Small intestine (tissue), 7 donors: ENCODE measurements at regions not wholly inside any gene's neighbourhood (a gene's known extent, or its start where the extent isn't known, plus 50 kb on each side); places are given as distances from the start of the nearest gene placed in this dataset.

Experiments
- DNase-seq, 2 donors: peaks; one replicate each; pipeline versions ENCODE4 v3.0.0 to v3.0.0-alpha.2; 2013
- FAIRE-seq: peaks from 2 replicates; lab custom pipeline; 2012; peaks lifted over from hg19 to GRCh38; lab: Jason Lieb, UNC
- H3K27ac ChIP-seq, 3 donors: one replicate each; pipeline ENCODE4 v1.5.1; 2013; ENCODE audit warnings: low read length in 2 of 3, mild to moderate bottlenecking in 2 of 3, control low read depth in 1 of 3, inconsistent platforms in 1 of 3, low read depth in 1 of 3, moderate library complexity in 1 of 3
- H3K27me3 ChIP-seq, 3 donors: one replicate each; pipeline ENCODE4 v1.6.1; 2013; ENCODE audit warnings: low read length in 3 of 3, inconsistent platforms in 1 of 3; ENCODE audit not compliant: control insufficient read depth in 3 of 3, insufficient read depth in 3 of 3
- H3K36me3 ChIP-seq, 3 donors: one replicate each; pipeline ENCODE4 v1.6.1; 2013; ENCODE audit warnings: low read length in 3 of 3, inconsistent platforms in 1 of 3, low read depth in 1 of 3, mild to moderate bottlenecking in 1 of 3, moderate library complexity in 1 of 3; ENCODE audit not compliant: control insufficient read depth in 3 of 3, insufficient read depth in 2 of 3
- H3K4me1 ChIP-seq, 3 donors: one replicate each; pipeline ENCODE4 v1.6.1; 2013; ENCODE audit warnings: low read length in 2 of 3, inconsistent platforms in 1 of 3, low read depth in 1 of 3, mild to moderate bottlenecking in 1 of 3, moderate library complexity in 1 of 3; ENCODE audit not compliant: control insufficient read depth in 3 of 3, insufficient read depth in 2 of 3
- H3K4me3 ChIP-seq, 3 donors: one replicate each; pipeline ENCODE4 v1.5.1; 2013; ENCODE audit warnings: low read length in 3 of 3, control low read depth in 1 of 3, inconsistent platforms in 1 of 3, low read depth in 1 of 3, mild to moderate bottlenecking in 1 of 3, moderate library complexity in 1 of 3
- H3K9me3 ChIP-seq, 2 donors: one replicate each; pipeline ENCODE4 v1.6.1; 2013; ENCODE audit warnings: low read depth in 1 of 2, low read length in 1 of 2; ENCODE audit not compliant: control insufficient read depth in 2 of 2, insufficient read depth in 1 of 2
- WGBS, 3 donors: extraction: QIAGEN DNeasy Blood & Tissue Kit; methylation state at CpG; one replicate each; pipeline ENCODE4 v1.1.7; 2013; 5-methylcytosine and 5-hydroxymethylcytosine counted together
- donor health status: healthy with polysubstance abuse.
- donor health status: control.
- donor health status: control.
- donor health status: Bipolar disorder and iron deficiency.
- donor health status: healthy.

- no peaks in the 10 kb centered on the region for H3K9me3 ChIP-seq
- H3K4me1 ChIP-seq: no peaks in the 10 kb centered on the region
- no peaks in the 10 kb centered on the region for H3K36me3 ChIP-seq
- H3K27me3 ChIP-seq: no peaks in the 10 kb centered on the region
- WGBS, 3 donors: 52 to 68% (median 57%) methylated on average over 4 of the region's 4 CpGs
- DNase-seq (no peak), FAIRE-seq (no peak)
- H3K4me3 ChIP-seq: no peak overlapping the region
- no peak overlapping the region for H3K27ac ChIP-seq
Measured at GRCh38 chr11:44403176-44403575, 93.2 kb upstream of the ALX4 start.

- Histone ChIP-seq H3K27ac (no peak overlapping the region), H3K9me3 (no peaks in the 10 kb centered on the region), H3K4me3 (no peak overlapping the region), H3K27me3 (peaks cover 0 to 1% (median 0%) of the 10 kb centered on the region in 3 donors), H3K4me1 (no peaks in the 10 kb centered on the region), H3K36me3 (no peaks in the 10 kb centered on the region)
- WGBS, 3 donors: 61 to 76% (median 65%) methylated on average over 6 of the region's 6 CpGs
- FAIRE-seq: no peak
- no peak for DNase-seq
Measured at GRCh38 chr11:44403587-44404273, 93.8 kb upstream of the ALX4 start.

- 51 to 78% (median 60%) methylated on average over 6 of the region's 6 CpGs for WGBS, 3 donors
- Histone ChIP-seq H3K36me3 (no peaks in the 10 kb centered on the region), H3K4me3 (no peak overlapping the region), H3K4me1 (no peaks in the 10 kb centered on the region), H3K27me3 (peaks cover 0 to 6% (median 0%) of the 10 kb centered on the region in 3 donors), H3K9me3 (no peaks in the 10 kb centered on the region), H3K27ac (no peak overlapping the region)
- DNase-seq: no peak
- FAIRE-seq: no peak
Measured at GRCh38 chr11:44404301-44404700, 94.4 kb upstream of the ALX4 start.

- Histone ChIP-seq H3K27me3 (peaks cover 0 to 6% (median 0%) of the 10 kb centered on the region in 3 donors), H3K9me3 (no peaks in the 10 kb centered on the region), H3K4me3 (no peak overlapping the region), H3K4me1 (no peaks in the 10 kb centered on the region), H3K36me3 (no peaks in the 10 kb centered on the region), H3K27ac (no peak overlapping the region)
- WGBS, 3 donors: 57 to 74% (median 69%) methylated on average over 10 of the region's 10 CpGs
- FAIRE-seq: no peak
- no peak for DNase-seq
Measured at GRCh38 chr11:44404736-44405395, 94.9 kb upstream of the ALX4 start.

GRCh38 chr11:44407211-44407996, 97.5 kb upstream of the ALX4 start:
- Histone ChIP-seq H3K36me3 (no peaks in the 10 kb centered on the region), H3K4me1 (no peaks in the 10 kb centered on the region), H3K4me3 (no peak overlapping the region), H3K27me3 (peaks cover 0 to 9% (median 2%) of the 10 kb centered on the region in 3 donors), H3K27ac (no peak overlapping the region), H3K9me3 (no peaks in the 10 kb centered on the region)
- DNase-seq (no peak), FAIRE-seq (no peak)
- WGBS, 3 donors: 62 to 79% (median 69%) methylated on average over 7 of the region's 7 CpGs

GRCh38 chr11:44408141-44408540, 98.2 kb upstream of the ALX4 start:
- no peaks in the 10 kb centered on the region for H3K9me3 ChIP-seq
- no peaks in the 10 kb centered on the region for H3K4me1 ChIP-seq
- WGBS, 3 donors: 36 to 43% (median 40%) methylated on average over 4 of the region's 4 CpGs
- H3K4me3 ChIP-seq: no peak overlapping the region
- H3K36me3 ChIP-seq: no peaks in the 10 kb centered on the region
- DNase-seq: no peak
- FAIRE-seq: no peak
- H3K27me3 ChIP-seq: peaks cover 0 to 12% (median 2%) of the 10 kb centered on the region in 3 donors
- H3K27ac ChIP-seq: no peak overlapping the region

- Histone ChIP-seq H3K36me3 (no peaks in the 10 kb centered on the region), H3K4me3 (no peak overlapping the region), H3K4me1 (no peaks in the 10 kb centered on the region), H3K27ac (no peak overlapping the region), H3K27me3 (peaks cover 0 to 12% (median 2%) of the 10 kb centered on the region in 3 donors), H3K9me3 (no peaks in the 10 kb centered on the region)
- FAIRE-seq (no peak), DNase-seq (no peak)
- 82 to 87% (median 86%) methylated on average over 6 of the region's 6 CpGs for WGBS, 3 donors
Measured at GRCh38 chr11:44408711-44409470, 99.0 kb upstream of the ALX4 start.
